K562 (cell line): ENCODE measurements at regions not wholly inside any gene's neighbourhood (a gene's known extent, or its start where the extent isn't known, plus 50 kb on each side); places are given as distances from the start of the nearest gene placed in this dataset.

Experiments
- ATAC-seq: fragments of 200-7000 bp; cut with Tn5 transposase; 3 replicates; pipeline ENCODE4 v1.9.1; 2020; ENCODE audit warnings: moderate library complexity
- BruUV-seq: library from RNA; stranded (reverse); fragments of 400-500 nt; replicated peaks from 2 replicates; lab custom pipeline; 2021; lab: Mats Ljungman, UMichigan
- CTCF ChIA-PET: fragments of 300-600 bp; formaldehyde crosslinking; extraction: SDS; loops from one replicate; lab custom pipeline; 2021; ENCODE audit warnings: low intra/inter-chr PET ratio; lab: Yijun Ruan, JAX
- POLR2A ChIA-PET: fragments of 300-600, 350-650 bp; sonication (Branson Sonifier 250); formaldehyde crosslinking; extraction: SDS; loops from one replicate; lab custom pipeline; 2021; ENCODE audit warnings: antibody characterized with exemption, inconsistent platforms; lab: Yijun Ruan, JAX
- DNase-seq, 4 experiments: peaks; one replicate each; pipeline versions ENCODE4 v3.0.0 to v3.0.0-alpha.2; 2011 to 2018; ENCODE audit warnings: low spot score in 3 of 4, mixed read lengths in 3 of 4; ENCODE audit errors: extremely low read depth in 1 of 4
- FAIRE-seq: peaks from 2 replicates; lab custom pipeline; 2011; peaks lifted over from hg19 to GRCh38; lab: Jason Lieb, UNC
- H2AFZ ChIP-seq: 2 replicates; pipeline ENCODE4 v1.6.0; 2011; ENCODE audit warnings: low read depth, low read length, control low read depth, inconsistent platforms
- H3K27ac ChIP-seq: fragments of 200-600 bp; 3 replicates; pipeline ENCODE4 v1.8.0; 2011; ENCODE audit warnings: low read depth, mild to moderate bottlenecking, control low read depth, inconsistent platforms, low read length, moderate library complexity, mixed read lengths; ENCODE audit errors: extremely low read depth
- H3K27me3 ChIP-seq, 2 experiments: fragments of 300-600 bp in 1 of 2; 2 replicates in 1 of 2; 3 replicates in 1 of 2; pipeline versions ENCODE4 v1.6.0 to v1.8.0; 2011; ENCODE audit warnings: inconsistent platforms in 2 of 2, low read length in 2 of 2, mild to moderate bottlenecking in 1 of 2, mixed read lengths in 1 of 2, moderate library complexity in 1 of 2; ENCODE audit not compliant: control insufficient read depth in 2 of 2, insufficient read depth in 2 of 2
- H3K36me3 ChIP-seq: fragments of 300-600 bp; 3 replicates; pipeline ENCODE4 v1.8.0; 2011; ENCODE audit warnings: mild to moderate bottlenecking, low read length, inconsistent platforms; ENCODE audit not compliant: control insufficient read depth, insufficient read depth
- H3K4me1 ChIP-seq, 2 experiments: fragments of 200-600 bp in 1 of 2; replicated peaks in 1 of 2; 2 replicates in 1 of 2; 3 replicates in 1 of 2; pipeline versions ENCODE4 v1.5.1 to v1.8.0; 2011; ENCODE audit warnings: inconsistent platforms in 2 of 2, low read length in 2 of 2, mild to moderate bottlenecking in 1 of 2, mixed read lengths in 1 of 2, moderate library complexity in 1 of 2; ENCODE audit not compliant: control insufficient read depth in 2 of 2, insufficient read depth in 2 of 2
- H3K4me2 ChIP-seq: 2 replicates; pipeline ENCODE4 v1.6.1; 2011; ENCODE audit warnings: low read length, control low read depth, inconsistent platforms, mixed read lengths; ENCODE audit not compliant: insufficient read depth
- H3K4me3 ChIP-seq: fragments of 200-600 bp; sonication (generic), shearing (Covaris generic); 2 replicates; pipeline ENCODE4 v1.5.1; 2016; ENCODE audit warnings: control low read depth, inconsistent platforms
- H3K79me2 ChIP-seq: fragments of 200-600 bp; 3 replicates; pipeline ENCODE4 v1.8.0; 2011; ENCODE audit warnings: low read length, inconsistent platforms; ENCODE audit not compliant: control insufficient read depth, insufficient read depth
- H3K9ac ChIP-seq, 2 experiments: 2 replicates each; pipeline versions ENCODE4 v1.6.0 to v1.6.1; 2011; ENCODE audit warnings: low read depth in 2 of 2, low read length in 2 of 2, control low read depth in 1 of 2, inconsistent platforms in 1 of 2, mild to moderate bottlenecking in 1 of 2, mixed read lengths in 1 of 2; ENCODE audit not compliant: insufficient read depth in 1 of 2
- H3K9me1 ChIP-seq: one replicate; pipeline ENCODE4 v1.6.0; 2011; ENCODE audit warnings: inconsistent platforms, mild to moderate bottlenecking, low read length, moderate library complexity; ENCODE audit not compliant: control insufficient read depth, insufficient read depth
- H3K9me3 ChIP-seq: replicated peaks from 2 replicates; pipeline ENCODE4 v1.5.1; 2011; ENCODE audit warnings: low read depth, low read length, inconsistent platforms; ENCODE audit not compliant: control insufficient read depth, insufficient read depth
- H4K20me1 ChIP-seq: replicated peaks from 2 replicates; pipeline ENCODE4 v1.6.1; 2011; ENCODE audit warnings: low read length, inconsistent platforms, mixed read lengths; ENCODE audit not compliant: control insufficient read depth, insufficient read depth
- CBFB ChIP-seq: sonication (generic); formaldehyde crosslinking; IDR thresholded peaks from 2 replicates; pipeline ENCODE4 v1.4.0; 2020; ENCODE audit warnings: mild to moderate bottlenecking, missing genetic modification reagents
- COPS2 ChIP-seq: fragments of 450-650 bp; conservative IDR thresholded peaks from 2 replicates; pipeline ENCODE4 v1.6.1; 2016; ENCODE audit warnings: mild to moderate bottlenecking, moderate library complexity
- EP300 ChIP-seq: IDR thresholded peaks from 2 replicates; pipeline ENCODE4 v1.6.1; 2012; ENCODE audit warnings: low read length, improper control_type of control experiment
- KHSRP ChIP-seq: fragments of 450-650 bp; IDR thresholded peaks from 2 replicates; pipeline ENCODE4 v1.6.1; 2017
- PRMT5 ChIP-seq: sonication (generic); formaldehyde crosslinking; IDR thresholded peaks from 2 replicates; pipeline ENCODE4 v1.5.0; 2020; ENCODE audit warnings: missing genetic modification reagents
- PTRF ChIP-seq: fragments of 450-650 bp; IDR thresholded peaks from 2 replicates; pipeline ENCODE4 v1.6.1; 2016; ENCODE audit warnings: mild to moderate bottlenecking, missing genetic modification characterization, missing compliant biosample characterization
- SIRT6 ChIP-seq: IDR thresholded peaks from one replicate; pipeline ENCODE4 v1.6.1; 2012; ENCODE audit warnings: low read depth, mild to moderate bottlenecking, control low read depth, inconsistent platforms, low read length, moderate library complexity
- SMARCA5 ChIP-seq: fragments of 450-650 bp; IDR thresholded peaks from 2 replicates; pipeline ENCODE4 v1.6.1; 2016
- ZBED1 ChIP-seq: IDR thresholded peaks from 2 replicates; pipeline ENCODE4 v1.6.1; 2014
- ZBTB17 ChIP-seq: fragments of 450-650 bp; formaldehyde crosslinking; IDR thresholded peaks from 2 replicates; pipeline ENCODE4 v1.4.0; 2020; ENCODE audit warnings: mild to moderate bottlenecking
- WGBS: fragments of 100-300 bp; shearing (Covaris generic); methylation state at CpG from one replicate; pipeline ENCODE4 v1.1.6; 2016; ENCODE audit warnings: low coverage, mixed read lengths; ENCODE audit not compliant: insufficient coverage; ENCODE audit errors: missing lambda C conversion rate; 5-methylcytosine and 5-hydroxymethylcytosine counted together
- in situ Hi-C: fragments of 300-500 bp; cut with MboI; formaldehyde crosslinking; loops from 4 replicates; pipeline ENCODE4 v1.15.0; 2018; ENCODE audit warnings: inconsistent platforms, mixed read lengths
- intact Hi-C: fragments of 100-400 bp; cut with micrococcal nuclease; formaldehyde crosslinking; loops from 2 replicates; pipeline ENCODE4 v1.14.2; 2022
- TF ChIP-seq, protein P1 (sequence below): fragments of 250-450 bp; sonication (Bioruptor Pico); IDR thresholded peaks from 2 replicates; pipeline ENCODE4 v1.8.0; 2021; ENCODE audit warnings: moderate library complexity, mild to moderate bottlenecking, inconsistent platforms
- TF ChIP-seq, protein P2 (sequence below): sonication (generic); formaldehyde crosslinking; IDR thresholded peaks from 2 replicates; pipeline ENCODE4 v1.5.0; 2020; ENCODE audit warnings: missing genetic modification reagents
- TF ChIP-seq, protein P3 (sequence below): fragments of 250-450 bp; sonication (Bioruptor Pico); IDR thresholded peaks from 2 replicates; pipeline ENCODE4 v1.8.0; 2021; ENCODE audit warnings: moderate library complexity, mild to moderate bottlenecking, inconsistent platforms
- TF ChIP-seq, protein P4 (sequence below), 2 experiments: IDR thresholded peaks in 1 of 2; conservative IDR thresholded peaks in 1 of 2; 2 replicates each; pipeline ENCODE4 v1.6.1; 2016; ENCODE audit warnings: low read depth in 2 of 2, mild to moderate bottlenecking in 1 of 2, missing compliant biosample characterization in 1 of 2, missing genetic modification characterization in 1 of 2, moderate library complexity in 1 of 2
- TF ChIP-seq, protein P5 (sequence below): IDR thresholded peaks from 3 replicates; pipeline ENCODE4 v1.6.1; 2011; ENCODE audit warnings: borderline replicate concordance, mild to moderate bottlenecking, moderate library complexity; ENCODE audit not compliant: insufficient read length; ENCODE audit errors: extremely low read depth

DNA sequence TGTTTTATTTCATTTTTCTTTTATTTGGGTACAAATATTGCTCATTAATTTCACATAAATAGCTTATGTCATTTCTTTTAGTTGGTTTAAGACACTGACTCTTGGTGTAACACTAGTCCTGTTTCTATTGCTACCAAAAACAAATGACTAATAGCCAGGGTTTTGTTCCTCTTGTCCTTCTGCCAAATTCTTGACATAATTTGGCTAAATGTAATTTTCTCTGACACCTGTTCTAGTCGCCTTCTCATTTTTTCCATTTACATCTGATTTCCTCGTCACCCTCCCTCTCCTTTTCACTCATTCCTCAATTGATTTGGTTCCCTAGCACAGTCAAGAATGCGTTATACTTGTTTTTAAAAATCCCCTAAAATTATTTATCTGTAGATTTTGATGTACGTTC is 1718.7 kb downstream of the EFNB2 start:
- in situ Hi-C loops, result no loop called here
- no peak for FAIRE-seq
- POLR2A ChIA-PET, result no interaction called here
- TF ChIP-seq PTRF (tag), result no peak
- no peak for TF ChIP-seq CBFB (CRISPR knock-in tag)
- TF ChIP-seq ZBTB17 (CRISPR knock-in tag), result no peak
- TF ChIP-seq KHSRP, result no peak
- TF ChIP-seq, protein P1, sequence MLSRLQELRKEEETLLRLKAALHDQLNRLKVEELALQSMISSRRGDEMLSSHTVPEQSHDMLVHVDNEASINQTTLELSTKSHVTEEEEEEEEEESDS (CRISPR knock-in tag), result no peak
- TF ChIP-seq PRMT5, result no peak
- TF ChIP-seq ZBED1, result no peak
- TF ChIP-seq, protein P2, sequence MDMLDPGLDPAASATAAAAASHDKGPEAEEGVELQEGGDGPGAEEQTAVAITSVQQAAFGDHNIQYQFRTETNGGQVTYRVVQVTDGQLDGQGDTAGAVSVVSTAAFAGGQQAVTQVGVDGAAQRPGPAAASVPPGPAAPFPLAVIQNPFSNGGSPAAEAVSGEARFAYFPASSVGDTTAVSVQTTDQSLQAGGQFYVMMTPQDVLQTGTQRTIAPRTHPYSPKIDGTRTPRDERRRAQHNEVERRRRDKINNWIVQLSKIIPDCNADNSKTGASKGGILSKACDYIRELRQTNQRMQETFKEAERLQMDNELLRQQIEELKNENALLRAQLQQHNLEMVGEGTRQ, result no peak
- TF ChIP-seq, protein P3, sequence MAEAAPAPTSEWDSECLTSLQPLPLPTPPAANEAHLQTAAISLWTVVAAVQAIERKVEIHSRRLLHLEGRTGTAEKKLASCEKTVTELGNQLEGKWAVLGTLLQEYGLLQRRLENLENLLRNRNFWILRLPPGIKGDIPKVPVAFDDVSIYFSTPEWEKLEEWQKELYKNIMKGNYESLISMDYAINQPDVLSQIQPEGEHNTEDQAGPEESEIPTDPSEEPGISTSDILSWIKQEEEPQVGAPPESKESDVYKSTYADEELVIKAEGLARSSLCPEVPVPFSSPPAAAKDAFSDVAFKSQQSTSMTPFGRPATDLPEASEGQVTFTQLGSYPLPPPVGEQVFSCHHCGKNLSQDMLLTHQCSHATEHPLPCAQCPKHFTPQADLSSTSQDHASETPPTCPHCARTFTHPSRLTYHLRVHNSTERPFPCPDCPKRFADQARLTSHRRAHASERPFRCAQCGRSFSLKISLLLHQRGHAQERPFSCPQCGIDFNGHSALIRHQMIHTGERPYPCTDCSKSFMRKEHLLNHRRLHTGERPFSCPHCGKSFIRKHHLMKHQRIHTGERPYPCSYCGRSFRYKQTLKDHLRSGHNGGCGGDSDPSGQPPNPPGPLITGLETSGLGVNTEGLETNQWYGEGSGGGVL, result no peak
- no peak for TF ChIP-seq EP300
- TF ChIP-seq, protein P4, sequence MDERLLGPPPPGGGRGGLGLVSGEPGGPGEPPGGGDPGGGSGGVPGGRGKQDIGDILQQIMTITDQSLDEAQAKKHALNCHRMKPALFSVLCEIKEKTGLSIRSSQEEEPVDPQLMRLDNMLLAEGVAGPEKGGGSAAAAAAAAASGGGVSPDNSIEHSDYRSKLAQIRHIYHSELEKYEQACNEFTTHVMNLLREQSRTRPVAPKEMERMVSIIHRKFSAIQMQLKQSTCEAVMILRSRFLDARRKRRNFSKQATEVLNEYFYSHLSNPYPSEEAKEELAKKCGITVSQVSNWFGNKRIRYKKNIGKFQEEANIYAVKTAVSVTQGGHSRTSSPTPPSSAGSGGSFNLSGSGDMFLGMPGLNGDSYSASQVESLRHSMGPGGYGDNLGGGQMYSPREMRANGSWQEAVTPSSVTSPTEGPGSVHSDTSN (CRISPR knock-in tag; IDR thresholded peaks at IDR 0.05; ENCODE audit: low read depth), result no peak
- TF ChIP-seq, protein P4 (tag; conservative IDR thresholded peaks at IDR 0.05; ENCODE audit: low read depth), result no peak
- TF ChIP-seq, protein P5, sequence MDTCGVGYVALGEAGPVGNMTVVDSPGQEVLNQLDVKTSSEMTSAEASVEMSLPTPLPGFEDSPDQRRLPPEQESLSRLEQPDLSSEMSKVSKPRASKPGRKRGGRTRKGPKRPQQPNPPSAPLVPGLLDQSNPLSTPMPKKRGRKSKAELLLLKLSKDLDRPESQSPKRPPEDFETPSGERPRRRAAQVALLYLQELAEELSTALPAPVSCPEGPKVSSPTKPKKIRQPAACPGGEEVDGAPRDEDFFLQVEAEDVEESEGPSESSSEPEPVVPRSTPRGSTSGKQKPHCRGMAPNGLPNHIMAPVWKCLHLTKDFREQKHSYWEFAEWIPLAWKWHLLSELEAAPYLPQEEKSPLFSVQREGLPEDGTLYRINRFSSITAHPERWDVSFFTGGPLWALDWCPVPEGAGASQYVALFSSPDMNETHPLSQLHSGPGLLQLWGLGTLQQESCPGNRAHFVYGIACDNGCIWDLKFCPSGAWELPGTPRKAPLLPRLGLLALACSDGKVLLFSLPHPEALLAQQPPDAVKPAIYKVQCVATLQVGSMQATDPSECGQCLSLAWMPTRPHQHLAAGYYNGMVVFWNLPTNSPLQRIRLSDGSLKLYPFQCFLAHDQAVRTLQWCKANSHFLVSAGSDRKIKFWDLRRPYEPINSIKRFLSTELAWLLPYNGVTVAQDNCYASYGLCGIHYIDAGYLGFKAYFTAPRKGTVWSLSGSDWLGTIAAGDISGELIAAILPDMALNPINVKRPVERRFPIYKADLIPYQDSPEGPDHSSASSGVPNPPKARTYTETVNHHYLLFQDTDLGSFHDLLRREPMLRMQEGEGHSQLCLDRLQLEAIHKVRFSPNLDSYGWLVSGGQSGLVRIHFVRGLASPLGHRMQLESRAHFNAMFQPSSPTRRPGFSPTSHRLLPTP, result no peak
- TF ChIP-seq SIRT6, result no peak
- TF ChIP-seq COPS2, result no peak
- no peak for TF ChIP-seq SMARCA5

More for the DNA sequence above, 1718.7 kb downstream of the EFNB2 start:
- CTCF ChIA-PET, result no interaction called here
- DNase-seq, result no peak
- Histone ChIP-seq H3K4me1 (no peaks in the 10 kb centered on the region), H3K4me3 (no peak overlapping the region), H3K79me2 (no peaks in the 10 kb centered on the region), H3K36me3 (no peaks in the 10 kb centered on the region), H3K27ac (no peak overlapping the region), H4K20me1 (no peaks in the 10 kb centered on the region), H2AFZ (no peak overlapping the region), H3K9ac (no peak overlapping the region), H3K9me1 (no peaks in the 10 kb centered on the region), H3K27me3 (no peaks in the 10 kb centered on the region), H3K9me3 (no peaks in the 10 kb centered on the region), H3K4me2 (no peak overlapping the region)
- ATAC-seq, result no peak
- WGBS, result 0% methylated on average over 4 of the region's 4 CpGs
- no TSS peak for BruUV-seq
- intact Hi-C loops, result no loop called here
